Liver (tissue), 8 donors: ENCODE measurements at regions not wholly inside any gene's neighbourhood (a gene's known extent, or its start where the extent isn't known, plus 50 kb on each side); places are given as distances from the start of the nearest gene placed in this dataset.

Experiments used
- DNase-seq: peaks from one replicate; pipeline ENCODE4 v3.0.0-alpha.2; 2017; ENCODE audit warnings: low spot score
- H3K27ac ChIP-seq, 2 donors: one replicate each; pipeline ENCODE4 v1.7.0; 2013; ENCODE audit warnings: inconsistent platforms in 2 of 2, low read length in 2 of 2, control low read depth in 1 of 2, low read depth in 1 of 2, mild to moderate bottlenecking in 1 of 2
- H3K27me3 ChIP-seq, 4 donors: one replicate each; pipeline versions ENCODE4 v1.6.1 to v1.7.0; 2013; ENCODE audit warnings: low read length in 3 of 4, inconsistent platforms in 1 of 4, mild to moderate bottlenecking in 1 of 4, moderate library complexity in 1 of 4; ENCODE audit not compliant: control insufficient read depth in 4 of 4, insufficient read depth in 4 of 4
- H3K36me3 ChIP-seq, 4 donors: one replicate each; pipeline versions ENCODE4 v1.6.1 to v1.7.0; 2013; ENCODE audit warnings: low read length in 3 of 4, mild to moderate bottlenecking in 3 of 4, low read depth in 1 of 4, moderate library complexity in 1 of 4; ENCODE audit not compliant: control insufficient read depth in 4 of 4, insufficient read depth in 3 of 4
- H3K4me1 ChIP-seq, 4 donors: one replicate each; pipeline versions ENCODE4 v1.6.1 to v1.7.0; 2013; ENCODE audit warnings: low read length in 3 of 4, mild to moderate bottlenecking in 3 of 4, moderate library complexity in 1 of 4; ENCODE audit not compliant: control insufficient read depth in 4 of 4, insufficient read depth in 4 of 4
- H3K4me3 ChIP-seq, 3 donors: one replicate each; pipeline versions ENCODE4 v1.6.1 to v1.7.0; 2013; ENCODE audit warnings: low read length in 3 of 3, control low read depth in 1 of 3, low read depth in 1 of 3, mild to moderate bottlenecking in 1 of 3
- H3K9ac ChIP-seq, 2 donors: one replicate each; pipeline ENCODE4 v1.7.0; 2013; ENCODE audit warnings: low read length in 2 of 2, mild to moderate bottlenecking in 2 of 2, moderate library complexity in 2 of 2, control low read depth in 1 of 2, low read depth in 1 of 2
- H3K9me3 ChIP-seq, 4 donors: one replicate each; pipeline versions ENCODE4 v1.6.1 to v1.7.0; 2013; ENCODE audit warnings: low read length in 3 of 4; ENCODE audit not compliant: control insufficient read depth in 4 of 4
- EGR1 ChIP-seq, 2 donors: IDR thresholded peaks; 2 replicates each; pipeline ENCODE4 v1.6.1; 2016 to 2018; ENCODE audit warnings: antibody characterized with exemption in 2 of 2, low read depth in 2 of 2
- FOXA1 ChIP-seq: IDR thresholded peaks from 2 replicates; pipeline ENCODE4 v1.6.1; 2016; ENCODE audit warnings: antibody characterized with exemption
- FOXA2 ChIP-seq: IDR thresholded peaks from 2 replicates; pipeline ENCODE4 v1.6.1; 2016; ENCODE audit warnings: antibody characterized with exemption
- GABPA ChIP-seq, 2 donors: IDR thresholded peaks in 1 of 2; conservative IDR thresholded peaks in 1 of 2; 2 replicates each; pipeline ENCODE4 v1.6.1; 2016; ENCODE audit warnings: antibody characterized with exemption in 2 of 2, mild to moderate bottlenecking in 1 of 2, moderate library complexity in 1 of 2
- HNF4A ChIP-seq, 2 donors: conservative IDR thresholded peaks; 2 replicates each; pipeline ENCODE4 v1.6.1; 2016; ENCODE audit warnings: antibody characterized with exemption in 2 of 2, mild to moderate bottlenecking in 2 of 2
- HNF4G ChIP-seq: IDR thresholded peaks from 2 replicates; pipeline ENCODE4 v1.6.1; 2016; ENCODE audit warnings: antibody characterized with exemption
- JUND ChIP-seq, 2 donors: IDR thresholded peaks; 2 replicates each; pipeline ENCODE4 v1.6.1; 2016; ENCODE audit warnings: antibody characterized with exemption in 2 of 2
- NR2F2 ChIP-seq: IDR thresholded peaks from 2 replicates; pipeline ENCODE4 v1.6.1; 2016; ENCODE audit warnings: antibody characterized with exemption
- RAD21 ChIP-seq, 2 donors: IDR thresholded peaks; 2 replicates each; pipeline ENCODE4 v1.6.1; 2016; ENCODE audit warnings: antibody characterized with exemption in 2 of 2, mild to moderate bottlenecking in 2 of 2
- RXRA ChIP-seq, 2 donors: IDR thresholded peaks; 2 replicates each; pipeline ENCODE4 v1.6.1; 2017 to 2018; ENCODE audit warnings: antibody characterized with exemption in 2 of 2, mild to moderate bottlenecking in 1 of 2
- SP1 ChIP-seq: IDR thresholded peaks from 2 replicates; pipeline ENCODE4 v1.6.1; 2018; ENCODE audit warnings: antibody characterized with exemption, mild to moderate bottlenecking
- TAF1 ChIP-seq: conservative IDR thresholded peaks from 2 replicates; pipeline ENCODE4 v1.6.1; 2016; ENCODE audit warnings: antibody characterized with exemption, mild to moderate bottlenecking
- YY1 ChIP-seq: IDR thresholded peaks from 2 replicates; pipeline ENCODE4 v1.6.1; 2016; ENCODE audit warnings: antibody characterized with exemption, mild to moderate bottlenecking
- WGBS: extraction: QIAGEN DNeasy Blood & Tissue Kit; methylation state at CpG from one replicate; pipeline ENCODE4 v1.1.7; 2013; 5-methylcytosine and 5-hydroxymethylcytosine counted together
- TF ChIP-seq, protein P1 (sequence below): IDR thresholded peaks from 2 replicates; pipeline ENCODE4 v1.6.1; 2016; ENCODE audit warnings: antibody characterized with exemption
- TF ChIP-seq, protein P2 (sequence below): fragments of 150-350 bp; IDR thresholded peaks from 2 replicates; pipeline ENCODE4 v1.5.1; 2017; ENCODE audit warnings: improper control_type of control experiment, low read depth, low read length; ENCODE audit not compliant: missing input control
- TF ChIP-seq, protein P3 (sequence below): IDR thresholded peaks from 2 replicates; pipeline ENCODE4 v1.6.1; 2016; ENCODE audit warnings: antibody characterized with exemption
- TF ChIP-seq, protein P4 (sequence below): IDR thresholded peaks from 2 replicates; pipeline ENCODE4 v1.6.1; 2016; ENCODE audit warnings: antibody characterized with exemption
- TF ChIP-seq, protein P5 (sequence below): IDR thresholded peaks from 2 replicates; pipeline ENCODE4 v1.6.1; 2016; ENCODE audit warnings: antibody characterized with exemption, mild to moderate bottlenecking
- donor health status: healthy.
- donor health status: healthy.
- donor health status: healthy.
- donor health status: healthy.
- donor health status: healthy.

DNA sequence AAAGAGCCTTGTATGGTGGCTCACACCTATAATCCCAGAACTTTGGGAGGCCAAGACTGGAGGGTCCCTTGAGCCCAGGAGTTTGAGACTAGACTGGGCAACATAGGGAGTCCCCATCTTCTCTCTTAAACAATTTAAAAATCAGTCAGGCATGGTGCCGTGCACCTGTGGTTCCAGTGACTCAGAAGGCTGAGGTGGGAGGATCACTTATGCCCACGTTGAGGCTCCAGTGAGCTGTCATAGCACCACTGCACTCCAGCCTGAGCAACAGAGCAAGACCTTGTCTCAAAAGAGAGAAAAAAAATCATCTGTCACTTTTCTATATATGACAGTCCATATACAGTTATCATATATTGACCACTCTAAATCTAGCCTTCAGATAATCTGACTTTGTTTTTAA, 658.3 kb downstream of the LTN1 start:
- 95% methylated on average over 2 of the region's 2 CpGs for WGBS
- H3K36me3 ChIP-seq, result no peaks in the 10 kb centered on the region
- H3K27ac ChIP-seq, result no peak overlapping the region
- no peak overlapping the region for H3K4me3 ChIP-seq
- no peak overlapping the region for H3K9ac ChIP-seq
- H3K4me1 ChIP-seq, result peaks cover 2 to 15% (median 10%) of the 10 kb centered on the region in 4 donors
- H3K27me3 ChIP-seq, result no peaks in the 10 kb centered on the region
- H3K9me3 ChIP-seq, result no peaks in the 10 kb centered on the region
- DNase-seq, result no peak
- TF ChIP-seq GABPA (IDR thresholded peaks at IDR 0.05 in 1 of 2, conservative IDR thresholded peaks at IDR 0.05 in 1 of 2), result no peak
- TF ChIP-seq FOXA1, result no peak
- TF ChIP-seq, protein P1, sequence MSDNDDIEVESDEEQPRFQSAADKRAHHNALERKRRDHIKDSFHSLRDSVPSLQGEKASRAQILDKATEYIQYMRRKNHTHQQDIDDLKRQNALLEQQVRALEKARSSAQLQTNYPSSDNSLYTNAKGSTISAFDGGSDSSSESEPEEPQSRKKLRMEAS, result no peak
- TF ChIP-seq NR2F2, result no peak
- no peak for TF ChIP-seq JUND (IDR thresholded peaks at IDR 0.05)
- TF ChIP-seq YY1, result no peak
- no peak for TF ChIP-seq RAD21 (IDR thresholded peaks at IDR 0.05)
- no peak for TF ChIP-seq FOXA2
- TF ChIP-seq, protein P2, sequence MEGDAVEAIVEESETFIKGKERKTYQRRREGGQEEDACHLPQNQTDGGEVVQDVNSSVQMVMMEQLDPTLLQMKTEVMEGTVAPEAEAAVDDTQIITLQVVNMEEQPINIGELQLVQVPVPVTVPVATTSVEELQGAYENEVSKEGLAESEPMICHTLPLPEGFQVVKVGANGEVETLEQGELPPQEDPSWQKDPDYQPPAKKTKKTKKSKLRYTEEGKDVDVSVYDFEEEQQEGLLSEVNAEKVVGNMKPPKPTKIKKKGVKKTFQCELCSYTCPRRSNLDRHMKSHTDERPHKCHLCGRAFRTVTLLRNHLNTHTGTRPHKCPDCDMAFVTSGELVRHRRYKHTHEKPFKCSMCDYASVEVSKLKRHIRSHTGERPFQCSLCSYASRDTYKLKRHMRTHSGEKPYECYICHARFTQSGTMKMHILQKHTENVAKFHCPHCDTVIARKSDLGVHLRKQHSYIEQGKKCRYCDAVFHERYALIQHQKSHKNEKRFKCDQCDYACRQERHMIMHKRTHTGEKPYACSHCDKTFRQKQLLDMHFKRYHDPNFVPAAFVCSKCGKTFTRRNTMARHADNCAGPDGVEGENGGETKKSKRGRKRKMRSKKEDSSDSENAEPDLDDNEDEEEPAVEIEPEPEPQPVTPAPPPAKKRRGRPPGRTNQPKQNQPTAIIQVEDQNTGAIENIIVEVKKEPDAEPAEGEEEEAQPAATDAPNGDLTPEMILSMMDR, result no peak
- no peak for TF ChIP-seq EGR1 (IDR thresholded peaks at IDR 0.05; ENCODE audit: low read depth in 2 of 2)
- TF ChIP-seq, protein P3, sequence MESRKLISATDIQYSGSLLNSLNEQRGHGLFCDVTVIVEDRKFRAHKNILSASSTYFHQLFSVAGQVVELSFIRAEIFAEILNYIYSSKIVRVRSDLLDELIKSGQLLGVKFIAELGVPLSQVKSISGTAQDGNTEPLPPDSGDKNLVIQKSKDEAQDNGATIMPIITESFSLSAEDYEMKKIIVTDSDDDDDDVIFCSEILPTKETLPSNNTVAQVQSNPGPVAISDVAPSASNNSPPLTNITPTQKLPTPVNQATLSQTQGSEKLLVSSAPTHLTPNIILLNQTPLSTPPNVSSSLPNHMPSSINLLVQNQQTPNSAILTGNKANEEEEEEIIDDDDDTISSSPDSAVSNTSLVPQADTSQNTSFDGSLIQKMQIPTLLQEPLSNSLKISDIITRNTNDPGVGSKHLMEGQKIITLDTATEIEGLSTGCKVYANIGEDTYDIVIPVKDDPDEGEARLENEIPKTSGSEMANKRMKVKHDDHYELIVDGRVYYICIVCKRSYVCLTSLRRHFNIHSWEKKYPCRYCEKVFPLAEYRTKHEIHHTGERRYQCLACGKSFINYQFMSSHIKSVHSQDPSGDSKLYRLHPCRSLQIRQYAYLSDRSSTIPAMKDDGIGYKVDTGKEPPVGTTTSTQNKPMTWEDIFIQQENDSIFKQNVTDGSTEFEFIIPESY, result no peak
- TF ChIP-seq HNF4G, result no peak
- TF ChIP-seq, protein P4, sequence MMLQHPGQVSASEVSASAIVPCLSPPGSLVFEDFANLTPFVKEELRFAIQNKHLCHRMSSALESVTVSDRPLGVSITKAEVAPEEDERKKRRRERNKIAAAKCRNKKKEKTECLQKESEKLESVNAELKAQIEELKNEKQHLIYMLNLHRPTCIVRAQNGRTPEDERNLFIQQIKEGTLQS, result no peak
- TF ChIP-seq TAF1, result no peak

DNA sequence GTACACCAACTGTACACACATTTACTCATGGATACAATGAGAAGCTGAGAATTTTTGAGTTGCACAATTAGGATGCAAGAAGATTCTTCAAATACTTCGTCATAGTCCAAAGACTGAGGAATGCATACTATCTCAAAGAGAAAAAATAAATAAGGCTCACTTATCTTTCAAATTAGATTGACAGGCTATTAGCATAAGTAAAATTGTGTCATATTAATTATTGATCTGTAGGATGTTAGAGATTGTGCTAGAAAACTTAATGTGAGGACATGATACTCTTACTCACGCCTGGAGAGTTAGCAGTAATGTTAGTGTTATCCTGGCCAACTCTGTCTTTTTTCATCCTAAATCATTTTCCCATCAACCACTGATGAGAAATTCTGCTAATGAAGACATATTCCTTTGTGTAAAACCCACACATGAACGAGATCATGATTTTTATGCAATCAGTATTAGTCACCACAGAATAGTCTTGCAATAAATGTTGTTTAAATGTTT, 659.0 kb downstream of the LTN1 start:
- TF ChIP-seq, protein P5, sequence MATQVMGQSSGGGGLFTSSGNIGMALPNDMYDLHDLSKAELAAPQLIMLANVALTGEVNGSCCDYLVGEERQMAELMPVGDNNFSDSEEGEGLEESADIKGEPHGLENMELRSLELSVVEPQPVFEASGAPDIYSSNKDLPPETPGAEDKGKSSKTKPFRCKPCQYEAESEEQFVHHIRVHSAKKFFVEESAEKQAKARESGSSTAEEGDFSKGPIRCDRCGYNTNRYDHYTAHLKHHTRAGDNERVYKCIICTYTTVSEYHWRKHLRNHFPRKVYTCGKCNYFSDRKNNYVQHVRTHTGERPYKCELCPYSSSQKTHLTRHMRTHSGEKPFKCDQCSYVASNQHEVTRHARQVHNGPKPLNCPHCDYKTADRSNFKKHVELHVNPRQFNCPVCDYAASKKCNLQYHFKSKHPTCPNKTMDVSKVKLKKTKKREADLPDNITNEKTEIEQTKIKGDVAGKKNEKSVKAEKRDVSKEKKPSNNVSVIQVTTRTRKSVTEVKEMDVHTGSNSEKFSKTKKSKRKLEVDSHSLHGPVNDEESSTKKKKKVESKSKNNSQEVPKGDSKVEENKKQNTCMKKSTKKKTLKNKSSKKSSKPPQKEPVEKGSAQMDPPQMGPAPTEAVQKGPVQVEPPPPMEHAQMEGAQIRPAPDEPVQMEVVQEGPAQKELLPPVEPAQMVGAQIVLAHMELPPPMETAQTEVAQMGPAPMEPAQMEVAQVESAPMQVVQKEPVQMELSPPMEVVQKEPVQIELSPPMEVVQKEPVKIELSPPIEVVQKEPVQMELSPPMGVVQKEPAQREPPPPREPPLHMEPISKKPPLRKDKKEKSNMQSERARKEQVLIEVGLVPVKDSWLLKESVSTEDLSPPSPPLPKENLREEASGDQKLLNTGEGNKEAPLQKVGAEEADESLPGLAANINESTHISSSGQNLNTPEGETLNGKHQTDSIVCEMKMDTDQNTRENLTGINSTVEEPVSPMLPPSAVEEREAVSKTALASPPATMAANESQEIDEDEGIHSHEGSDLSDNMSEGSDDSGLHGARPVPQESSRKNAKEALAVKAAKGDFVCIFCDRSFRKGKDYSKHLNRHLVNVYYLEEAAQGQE, result no peak
- TF ChIP-seq, protein P3, result no peak
- TF ChIP-seq EGR1 (IDR thresholded peaks at IDR 0.05; ENCODE audit: low read depth in 2 of 2) (no peak), HNF4A (conservative IDR thresholded peaks at IDR 0.05) (no peak), FOXA2 (no peak), YY1 (no peak), TAF1 (no peak), JUND (IDR thresholded peaks at IDR 0.05) (no peak), RAD21 (IDR thresholded peaks at IDR 0.05) (no peak), RXRA (IDR thresholded peaks at IDR 0.05) (no peak), GABPA (IDR thresholded peaks at IDR 0.05 in 1 of 2, conservative IDR thresholded peaks at IDR 0.05 in 1 of 2) (no peak), HNF4G (no peak), FOXA1 (no peak), NR2F2 (no peak), SP1 (no peak)
- TF ChIP-seq, protein P4, result no peak
- TF ChIP-seq, protein P1, result no peak
- TF ChIP-seq, protein P2, result no peak
- Histone ChIP-seq H3K4me1 (peaks cover 0 to 12% (median 5%) of the 10 kb centered on the region in 4 donors), H3K9ac (no peak overlapping the region), H3K4me3 (no peak overlapping the region), H3K27me3 (no peaks in the 10 kb centered on the region), H3K9me3 (no peaks in the 10 kb centered on the region), H3K36me3 (no peaks in the 10 kb centered on the region), H3K27ac (no peak overlapping the region)
- 81% methylated on average over 3 of the region's 3 CpGs for WGBS
- DNase-seq, result no peak
